ENCODE measurements at regions not wholly inside any gene's neighbourhood (a gene's known extent, or its start where the extent isn't known, plus 50 kb on each side); places are given as distances from the start of the nearest gene placed in this dataset.

DNA sequence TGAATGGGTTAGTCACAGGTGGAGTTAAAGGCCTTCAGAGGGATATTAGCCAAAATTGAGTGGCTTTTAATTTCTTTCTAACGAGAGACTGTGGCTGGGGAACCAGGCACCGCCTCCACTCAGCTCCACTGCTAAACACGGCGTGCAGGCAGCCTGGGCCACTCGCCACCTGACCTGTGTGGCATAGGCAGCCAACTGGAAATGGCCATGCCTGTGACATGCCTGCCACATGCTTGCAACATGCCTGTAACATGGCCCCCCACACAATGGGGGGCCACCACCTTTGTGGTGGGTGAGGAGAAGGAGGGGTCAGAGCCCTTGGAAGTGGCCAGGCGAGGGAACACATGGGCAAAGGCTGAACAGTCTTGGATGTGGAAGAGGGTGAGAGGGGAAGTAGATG is 60.1 kb upstream of the PAX2 start:
- H4K8ac ChIP-seq (ENCODE audit: low read depth in 2 of 2, low read length in 2 of 2) = no peak overlapping the region
- intact Hi-C loops (cut with micrococcal nuclease) (no loop called here), dilution Hi-C loops (cut with HindIII; ENCODE audit: low sequenced_read_pairs, unreplicated experiment) (no loop called here), in situ Hi-C loops (cut with MboI; ENCODE audit: low sequenced_read_pairs) (no loop called here)
- H3K18ac ChIP-seq (ENCODE audit: low read depth, low read length) = no peak overlapping the region
- no peak overlapping the region for H3K56ac ChIP-seq (ENCODE audit: extremely low read depth, insufficient read depth, low read length)
- H3K9me3 ChIP-seq (ENCODE audit: control insufficient read depth, insufficient read depth, low read length) = no peaks in the 10 kb centered on the region
- no peak overlapping the region for H3K9ac ChIP-seq (ENCODE audit: low read depth, low read length)
- H3K36me3 ChIP-seq (ENCODE audit: control insufficient read depth, insufficient read depth, low read length) = no peaks in the 10 kb centered on the region
- no peaks in the 10 kb centered on the region for H3K79me1 ChIP-seq (ENCODE audit: low read depth in 1 of 2, low read length in 2 of 2)
- CTCF ChIA-PET = interaction anchor here (0.6 kb wide), 1 partner anchor 115 kb away, joined by 5 read pairs; no protein-coding TSS in a partner anchor
- POLR2A ChIA-PET (ENCODE audit: unreplicated experiment) = no interaction called here
- no peak overlapping the region for H4K91ac ChIP-seq (ENCODE audit: insufficient read depth, low read depth, low read length)
- no peaks in the 10 kb centered on the region for H4K20me1 ChIP-seq (ENCODE audit: insufficient read depth, low read length)
- no peak overlapping the region for H3K4ac ChIP-seq (ENCODE audit: low read depth, low read length)
- H2AK9ac ChIP-seq (replicated peaks; ENCODE audit: low read depth, low read length, poor library complexity) = no peak overlapping the region
- H2BK15ac ChIP-seq (ENCODE audit: low read depth, low read length) = no peak overlapping the region
- H4K5ac ChIP-seq (ENCODE audit: low read depth, low read length) = no peak overlapping the region
- H3K27ac ChIP-seq (ENCODE audit: insufficient read depth, low read length) = no peak overlapping the region
- peaks cover 66% of the 10 kb centered on the region for H3K27me3 ChIP-seq (ENCODE audit: control insufficient read depth, insufficient read depth, low read length)
- no peaks in the 10 kb centered on the region; the same call in 1 of the 2 replicates for H3K9me1 ChIP-seq (ENCODE audit: insufficient read depth, low read length)
- ATAC-seq (ENCODE audit: low read depth) = no peak
- no peak overlapping the region for H3K4me2 ChIP-seq (ENCODE audit: low read depth, low read length)
- no peak overlapping the region for H3K4me3 ChIP-seq (ENCODE audit: insufficient read depth, low read depth, low read length)
- no TSS peak for BruUV-seq (replicated peaks)
- H2AFZ ChIP-seq (replicated peaks; ENCODE audit: low read length, poor library complexity) = no peak overlapping the region
- no peak overlapping the region for H3K14ac ChIP-seq (replicated peaks; ENCODE audit: low read depth, low read length)
- H3K4me1 ChIP-seq (ENCODE audit: control insufficient read depth, insufficient read depth, low read length) = no peaks in the 10 kb centered on the region
- WGBS, 2 experiments (ENCODE audit: extremely low coverage in 2 of 2, insufficient read length in 1 of 2) = no CpG with 5 or more reads among the region's 6 CpGs
- H3K23ac ChIP-seq (ENCODE audit: low read depth, low read length) = no peak overlapping the region
- H2BK120ac ChIP-seq (ENCODE audit: low read depth, low read length) = no peak overlapping the region
- DNase-seq = no peak
- no peak overlapping the region for H2BK20ac ChIP-seq (ENCODE audit: low read depth, low read length)
- no peak overlapping the region for H2AK5ac ChIP-seq (ENCODE audit: low read depth, low read length)
- H2BK5ac ChIP-seq (ENCODE audit: low read depth, low read length, poor library complexity, severe bottlenecking) = no peak overlapping the region
- TF ChIP-seq POLR2A (IDR thresholded peaks at IDR 0.05; ENCODE audit: low read depth, low read length) (no peak), MXI1 (IDR thresholded peaks at IDR 0.05; ENCODE audit: borderline replicate concordance, low read depth, low read length) (no peak), BHLHE40 (IDR thresholded peaks at IDR 0.05; ENCODE audit: low read depth, low read length) (no peak), FOS (IDR thresholded peaks at IDR 0.05; ENCODE audit: low read depth, low read length) (no peak), RCOR1 (IDR thresholded peaks at IDR 0.05; ENCODE audit: insufficient replicate concordance, low read length) (no peak), MAFK (IDR thresholded peaks at IDR 0.05; ENCODE audit: low read depth, low read length) (no peak), SMC3 (IDR thresholded peaks at IDR 0.05; ENCODE audit: low read depth, low read length) (no peak), RFX5 (IDR thresholded peaks at IDR 0.05; ENCODE audit: low read depth, low read length) (no peak), MAZ (IDR thresholded peaks at IDR 0.05; ENCODE audit: borderline replicate concordance, low read depth, low read length) (no peak), RAD21 (IDR thresholded peaks at IDR 0.05; ENCODE audit: low read length) (no peak), NFE2L2 (IDR thresholded peaks at IDR 0.05; ENCODE audit: low read depth, low read length) (no peak), CEBPB (IDR thresholded peaks at IDR 0.05; ENCODE audit: low read depth, low read length) (no peak)
- TF ChIP-seq, protein P1, sequence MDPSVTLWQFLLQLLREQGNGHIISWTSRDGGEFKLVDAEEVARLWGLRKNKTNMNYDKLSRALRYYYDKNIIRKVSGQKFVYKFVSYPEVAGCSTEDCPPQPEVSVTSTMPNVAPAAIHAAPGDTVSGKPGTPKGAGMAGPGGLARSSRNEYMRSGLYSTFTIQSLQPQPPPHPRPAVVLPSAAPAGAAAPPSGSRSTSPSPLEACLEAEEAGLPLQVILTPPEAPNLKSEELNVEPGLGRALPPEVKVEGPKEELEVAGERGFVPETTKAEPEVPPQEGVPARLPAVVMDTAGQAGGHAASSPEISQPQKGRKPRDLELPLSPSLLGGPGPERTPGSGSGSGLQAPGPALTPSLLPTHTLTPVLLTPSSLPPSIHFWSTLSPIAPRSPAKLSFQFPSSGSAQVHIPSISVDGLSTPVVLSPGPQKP (IDR thresholded peaks at IDR 0.05; ENCODE audit: borderline replicate concordance, low read depth, low read length) = no peak
- TF ChIP-seq, protein P2, sequence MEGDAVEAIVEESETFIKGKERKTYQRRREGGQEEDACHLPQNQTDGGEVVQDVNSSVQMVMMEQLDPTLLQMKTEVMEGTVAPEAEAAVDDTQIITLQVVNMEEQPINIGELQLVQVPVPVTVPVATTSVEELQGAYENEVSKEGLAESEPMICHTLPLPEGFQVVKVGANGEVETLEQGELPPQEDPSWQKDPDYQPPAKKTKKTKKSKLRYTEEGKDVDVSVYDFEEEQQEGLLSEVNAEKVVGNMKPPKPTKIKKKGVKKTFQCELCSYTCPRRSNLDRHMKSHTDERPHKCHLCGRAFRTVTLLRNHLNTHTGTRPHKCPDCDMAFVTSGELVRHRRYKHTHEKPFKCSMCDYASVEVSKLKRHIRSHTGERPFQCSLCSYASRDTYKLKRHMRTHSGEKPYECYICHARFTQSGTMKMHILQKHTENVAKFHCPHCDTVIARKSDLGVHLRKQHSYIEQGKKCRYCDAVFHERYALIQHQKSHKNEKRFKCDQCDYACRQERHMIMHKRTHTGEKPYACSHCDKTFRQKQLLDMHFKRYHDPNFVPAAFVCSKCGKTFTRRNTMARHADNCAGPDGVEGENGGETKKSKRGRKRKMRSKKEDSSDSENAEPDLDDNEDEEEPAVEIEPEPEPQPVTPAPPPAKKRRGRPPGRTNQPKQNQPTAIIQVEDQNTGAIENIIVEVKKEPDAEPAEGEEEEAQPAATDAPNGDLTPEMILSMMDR (conservative IDR thresholded peaks at IDR 0.05; ENCODE audit: low read depth, low read length) = no peak
- TF ChIP-seq, protein P3, sequence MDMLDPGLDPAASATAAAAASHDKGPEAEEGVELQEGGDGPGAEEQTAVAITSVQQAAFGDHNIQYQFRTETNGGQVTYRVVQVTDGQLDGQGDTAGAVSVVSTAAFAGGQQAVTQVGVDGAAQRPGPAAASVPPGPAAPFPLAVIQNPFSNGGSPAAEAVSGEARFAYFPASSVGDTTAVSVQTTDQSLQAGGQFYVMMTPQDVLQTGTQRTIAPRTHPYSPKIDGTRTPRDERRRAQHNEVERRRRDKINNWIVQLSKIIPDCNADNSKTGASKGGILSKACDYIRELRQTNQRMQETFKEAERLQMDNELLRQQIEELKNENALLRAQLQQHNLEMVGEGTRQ (IDR thresholded peaks at IDR 0.05; ENCODE audit: low read depth, low read length) = no peak
